CD14-positive monocyte (primary cell): ENCODE measurements at regions not wholly inside any gene's neighbourhood (a gene's known extent, or its start where the extent isn't known, plus 50 kb on each side); places are given as distances from the start of the nearest gene placed in this dataset.

ENCODE experiments used
- DNase-seq, 3 donors: peaks; one replicate each; pipeline ENCODE4 v3.0.0-alpha.2; 2011 to 2022
- H2AFZ ChIP-seq: 2 replicates; pipeline ENCODE4 v1.6.0; 2012; ENCODE audit warnings: mild to moderate bottlenecking, low read depth, low read length, inconsistent platforms; ENCODE audit not compliant: insufficient read depth, poor library complexity, severe bottlenecking
- H3K27ac ChIP-seq, 2 donors: 1 replicate in 1 of 2; 2 replicates in 1 of 2; pipeline ENCODE4 v1.5.1; 2012 to 2013; ENCODE audit warnings: low read length in 2 of 2, control low read depth in 1 of 2, inconsistent platforms in 1 of 2, low read depth in 1 of 2, mild to moderate bottlenecking in 1 of 2
- H3K27me3 ChIP-seq, 2 donors: one replicate each; pipeline versions ENCODE4 v1.6.0 to v1.6.1; 2011 to 2013; ENCODE audit warnings: low read length in 2 of 2; ENCODE audit not compliant: control insufficient read depth in 2 of 2, insufficient read depth in 2 of 2
- H3K36me3 ChIP-seq, 2 donors: replicated peaks in 1 of 2; 1 replicate in 1 of 2; 2 replicates in 1 of 2; pipeline versions ENCODE4 v1.5.1 to v1.6.1; 2012 to 2013; ENCODE audit warnings: low read length in 2 of 2, control low read depth in 1 of 2, inconsistent platforms in 1 of 2, mild to moderate bottlenecking in 1 of 2; ENCODE audit not compliant: insufficient read depth in 2 of 2, control insufficient read depth in 1 of 2
- H3K4me1 ChIP-seq, 2 donors: 1 replicate in 1 of 2; 2 replicates in 1 of 2; pipeline versions ENCODE4 v1.5.1 to v1.6.1; 2012 to 2013; ENCODE audit warnings: low read length in 2 of 2, control low read depth in 1 of 2, inconsistent platforms in 1 of 2, mild to moderate bottlenecking in 1 of 2, moderate library complexity in 1 of 2; ENCODE audit not compliant: insufficient read depth in 2 of 2, control insufficient read depth in 1 of 2
- H3K4me2 ChIP-seq: replicated peaks from 2 replicates; pipeline ENCODE3; 2012; ENCODE audit warnings: low read length, moderate library complexity, mild to moderate bottlenecking; ENCODE audit not compliant: poor library complexity, severe bottlenecking; ENCODE audit errors: extremely low read depth
- H3K4me3 ChIP-seq, 3 experiments: fragments of 200-600 bp in 1 of 3; sonication (generic) in 1 of 3; replicated peaks in 1 of 3; 1 replicate in 2 of 3; 2 replicates in 1 of 3; pipeline ENCODE4 v1.5.1; 2011 to 2013; ENCODE audit warnings: low read length in 3 of 3, mild to moderate bottlenecking in 3 of 3, control low read depth in 2 of 3, low read depth in 2 of 3, inconsistent platforms in 1 of 3, moderate library complexity in 1 of 3
- H3K79me2 ChIP-seq: 2 replicates; pipeline ENCODE4 v1.6.0; 2012; ENCODE audit warnings: mild to moderate bottlenecking, control low read depth, inconsistent platforms, low read length, moderate library complexity; ENCODE audit not compliant: insufficient read depth
- H3K9ac ChIP-seq: 2 replicates; pipeline ENCODE4 v1.6.0; 2017; ENCODE audit warnings: low read length, mild to moderate bottlenecking; ENCODE audit not compliant: insufficient read depth, poor library complexity, severe bottlenecking
- H3K9me3 ChIP-seq, 2 donors: replicated peaks in 1 of 2; 1 replicate in 1 of 2; 2 replicates in 1 of 2; pipeline versions ENCODE4 v1.5.1 to v1.6.1; 2012 to 2013; ENCODE audit warnings: low read length in 2 of 2, control low read depth in 1 of 2; ENCODE audit not compliant: control insufficient read depth in 1 of 2, insufficient read depth in 1 of 2
- H4K20me1 ChIP-seq: 2 replicates; pipeline ENCODE4 v1.6.0; 2012; ENCODE audit warnings: mild to moderate bottlenecking, low read length, control low read depth, moderate library complexity; ENCODE audit not compliant: insufficient read depth
- H3K27ac Mint-ChIP-seq, 7 donors: one replicate each; pipeline ENCODE4 v1.8.0; 2020; ENCODE audit warnings: mild to moderate bottlenecking in 7 of 7, mixed read lengths in 7 of 7, moderate library complexity in 6 of 7, inconsistent platforms in 2 of 7
- H3K27me3 Mint-ChIP-seq, 3 donors: one replicate each; pipeline ENCODE4 v1.8.0; 2021 to 2022; ENCODE audit warnings: low read depth in 3 of 3, mild to moderate bottlenecking in 3 of 3, mixed read lengths in 3 of 3, moderate library complexity in 3 of 3, inconsistent platforms in 1 of 3
- H3K36me3 Mint-ChIP-seq, 2 donors: one replicate each; pipeline ENCODE4 v1.8.0; 2020; ENCODE audit warnings: mixed read lengths in 2 of 2, inconsistent platforms in 1 of 2, mild to moderate bottlenecking in 1 of 2
- H3K4me1 Mint-ChIP-seq: one replicate; pipeline ENCODE4 v1.8.0; 2020; ENCODE audit warnings: mild to moderate bottlenecking, mixed read lengths
- H3K4me3 Mint-ChIP-seq, 2 donors: one replicate each; pipeline ENCODE4 v1.8.0; 2020; ENCODE audit warnings: mild to moderate bottlenecking in 2 of 2, mixed read lengths in 2 of 2, moderate library complexity in 1 of 2
- H3K9me3 Mint-ChIP-seq, 7 donors: one replicate each; pipeline ENCODE4 v1.8.0; 2020 to 2022; ENCODE audit warnings: mixed read lengths in 7 of 7, mild to moderate bottlenecking in 6 of 7, moderate library complexity in 6 of 7, inconsistent platforms in 2 of 7
- CTCF ChIP-seq: fragments of 200-600 bp; IDR thresholded peaks from one replicate; pipeline ENCODE4 v1.8.0; 2022; ENCODE audit warnings: antibody characterized with exemption, mild to moderate bottlenecking
- WGBS: methylation state at CpG from one replicate; pipeline ENCODE4 v1.1.5; 2013; ENCODE audit warnings: missing lambda C conversion rate; ENCODE audit not compliant: insufficient coverage; 5-methylcytosine and 5-hydroxymethylcytosine counted together
- intact Hi-C, 2 donors: fragments of 100-400 bp; cut with micrococcal nuclease; formaldehyde crosslinking; loops; one replicate each; pipeline versions ENCODE4 v1.15.0 to v1.15.1; 2023

GRCh38 chr22:27080036-27080578 lies 422.7 kb downstream of the MIAT start:
- WGBS, result 88% methylated on average over 1 of the region's 8 CpGs
- Mint-ChIP-seq H3K4me1 (no peaks in the 10 kb centered on the region), H3K36me3 (no peaks in the 10 kb centered on the region), H3K9me3 (peaks cover 0 to 3% (median 0%) of the 10 kb centered on the region in 7 donors), H3K27ac (no peak overlapping the region), H3K4me3 (no peak overlapping the region), H3K27me3 (peaks cover 2 to 24% (median 24%) of the 10 kb centered on the region in 3 donors)
- no peak for TF ChIP-seq CTCF
- H3K4me3 ChIP-seq, result no peak overlapping the region
- peaks cover 4 to 7% of the 10 kb centered on the region in 2 donors for H3K27me3 ChIP-seq
- no peaks in the 10 kb centered on the region for H3K9me3 ChIP-seq
- no peak for DNase-seq
- H3K4me1 ChIP-seq, result no peaks in the 10 kb centered on the region
- H3K4me2 ChIP-seq, result no peak overlapping the region
- H3K79me2 ChIP-seq, result no peaks in the 10 kb centered on the region
- intact Hi-C loops, result no loop called here
- no peaks in the 10 kb centered on the region for H3K36me3 ChIP-seq
- H2AFZ ChIP-seq, result no peak overlapping the region
- H3K9ac ChIP-seq, result no peak overlapping the region
- H4K20me1 ChIP-seq, result no peaks in the 10 kb centered on the region
- no peak overlapping the region for H3K27ac ChIP-seq

- no peak overlapping the region for H3K4me3 Mint-ChIP-seq
- intact Hi-C loops, result no loop called here
- H2AFZ ChIP-seq, result no peak overlapping the region
- H3K4me3 ChIP-seq, result no peak overlapping the region
- H3K4me2 ChIP-seq, result no peak overlapping the region
- no peaks in the 10 kb centered on the region for H4K20me1 ChIP-seq
- no peaks in the 10 kb centered on the region for H3K36me3 Mint-ChIP-seq
- H3K9me3 ChIP-seq, result no peaks in the 10 kb centered on the region
- H3K9ac ChIP-seq, result no peak overlapping the region
- WGBS, result no CpG with 5 or more reads among the region's 2 CpGs
- H3K4me1 Mint-ChIP-seq, result no peaks in the 10 kb centered on the region
- no peaks in the 10 kb centered on the region for H3K36me3 ChIP-seq
- H3K27me3 Mint-ChIP-seq, result peaks cover 3 to 29% (median 26%) of the 10 kb centered on the region in 3 donors
- peaks cover 8 to 14% of the 10 kb centered on the region in 2 donors for H3K27me3 ChIP-seq
- no peak for TF ChIP-seq CTCF
- H3K27ac Mint-ChIP-seq, result no peak overlapping the region
- peaks cover 0 to 5% (median 0%) of the 10 kb centered on the region in 7 donors for H3K9me3 Mint-ChIP-seq
- no peak for DNase-seq
- no peaks in the 10 kb centered on the region for H3K79me2 ChIP-seq
- no peaks in the 10 kb centered on the region for H3K4me1 ChIP-seq
- H3K27ac ChIP-seq, result no peak overlapping the region
Measured at GRCh38 chr22:27080863-27081262, 423.5 kb downstream of the MIAT start.
